ENCODE measurements at regions not wholly inside any gene's neighbourhood (a gene's known extent, or its start where the extent isn't known, plus 50 kb on each side); places are given as distances from the start of the nearest gene placed in this dataset.
"Not testable (repeated sequence)": the region's sequence is repeated elsewhere in the genome, so short reads cannot be mapped to it uniquely, and the experiment has no call there.

DNA sequence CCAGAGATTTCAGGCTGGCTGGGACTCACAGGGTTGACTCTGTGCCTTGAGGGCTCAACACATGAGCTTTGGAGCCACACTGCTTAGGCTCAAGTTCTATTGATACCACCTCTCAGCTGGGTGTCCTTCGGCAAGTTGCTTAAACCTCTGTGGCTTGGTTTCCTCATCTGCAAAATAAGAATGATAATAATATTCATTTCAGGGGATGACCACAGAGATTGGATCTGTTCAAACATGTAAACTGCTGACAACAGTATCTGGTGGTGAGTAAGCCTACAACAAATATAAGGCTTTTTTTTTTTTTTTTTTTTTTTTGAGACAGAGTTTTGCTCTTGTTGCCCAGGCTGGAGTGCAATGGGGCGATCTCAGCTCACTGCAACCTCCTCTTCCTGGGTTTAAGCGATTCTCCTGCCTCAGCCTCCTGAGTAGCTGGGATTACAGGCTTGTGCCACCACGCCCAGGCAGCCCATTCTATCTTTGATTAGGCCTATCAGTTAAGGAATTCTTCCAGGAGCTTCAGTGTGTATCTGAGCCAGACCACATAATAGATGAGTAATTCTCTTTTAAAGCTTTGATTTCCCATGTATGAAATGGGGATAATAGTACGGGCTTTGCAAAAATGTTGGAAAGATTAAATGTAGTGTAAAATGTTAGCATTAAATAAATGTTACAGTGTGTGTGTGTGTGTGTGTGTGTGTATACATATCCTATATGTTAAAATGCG, 437.6 kb downstream of the PRDM2 start:
- DNase-seq (ENCODE audit: low spot score), result no peak

DNA sequence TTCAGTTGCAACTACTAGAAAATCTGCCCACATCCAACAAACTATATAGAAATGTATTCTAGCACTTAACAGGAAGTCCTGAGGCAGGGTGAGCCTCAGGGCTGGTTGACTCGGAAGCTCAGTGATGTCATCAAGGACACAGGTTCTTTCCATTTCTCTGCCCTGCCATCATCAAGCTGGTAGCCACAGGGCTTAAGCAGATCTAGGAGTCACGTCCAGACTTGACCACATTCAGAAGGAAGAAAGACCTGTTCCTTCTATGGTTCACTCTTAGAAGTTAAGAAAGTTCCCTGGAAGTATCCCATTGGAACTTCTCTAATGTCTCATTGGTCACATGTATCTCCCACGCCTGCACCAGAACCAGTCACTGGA, 438.1 kb downstream of the PRDM2 start:
- DNase-seq (ENCODE audit: low spot score), result no peak

DNA sequence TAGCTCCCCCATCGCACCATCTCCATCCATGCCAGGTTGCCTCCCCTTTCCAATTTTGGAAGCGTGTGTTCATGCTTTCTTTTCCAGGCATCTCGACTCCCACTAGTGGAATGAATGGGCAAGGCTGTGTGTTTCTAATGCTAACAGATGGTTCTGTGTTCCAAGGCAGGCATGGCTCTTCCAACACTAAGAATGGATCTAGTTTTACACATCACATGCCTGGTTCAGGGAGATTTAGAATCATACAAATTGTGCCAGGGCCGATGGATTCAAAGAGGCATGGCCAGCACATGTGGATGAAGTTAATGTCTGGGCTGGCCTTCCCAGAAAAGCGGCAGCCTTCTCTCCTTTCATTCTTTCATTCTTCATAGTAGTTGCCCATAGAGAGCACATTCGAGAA, 438.7 kb downstream of the PRDM2 start:
- DNase-seq (ENCODE audit: low spot score), result peak; percentile 68

DNA sequence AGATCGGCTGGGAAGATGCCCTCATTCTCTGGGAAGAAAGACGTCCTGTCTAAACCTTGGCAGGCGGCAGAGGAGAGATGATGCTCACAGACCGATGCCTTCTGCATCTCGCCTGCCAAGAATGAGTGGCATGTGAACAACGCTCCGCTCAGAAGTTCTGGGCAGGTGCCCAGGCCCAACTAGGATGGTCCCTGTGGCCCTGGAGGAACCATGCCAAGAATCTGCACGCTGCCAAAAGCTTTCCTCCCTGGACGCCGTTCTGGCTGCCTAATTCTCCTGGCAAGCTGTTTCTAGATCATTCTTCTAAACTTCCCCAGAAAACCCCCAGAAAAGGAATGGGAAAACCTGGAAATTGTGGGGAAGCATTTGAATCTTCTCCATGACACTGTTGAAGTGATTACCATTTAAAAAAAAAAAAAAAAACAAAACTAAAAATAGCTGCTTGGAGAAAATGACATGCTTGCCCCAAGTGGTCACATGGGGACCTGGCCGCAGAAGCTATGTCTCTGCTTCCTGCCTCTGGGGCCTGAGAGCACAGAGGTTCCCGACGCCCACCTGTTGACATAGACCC, 440.9 kb downstream of the PRDM2 start:
- peak; percentile 96 for DNase-seq (ENCODE audit: low spot score)

GRCh38 chr1:14141656-14142055, 441.7 kb downstream of the PRDM2 start:
- peak; percentile 16 for DNase-seq (ENCODE audit: low spot score)

- DNase-seq (ENCODE audit: low spot score), result peak; percentile 69
Measured at GRCh38 chr1:14142397-14143100, 442.6 kb downstream of the PRDM2 start.

DNA sequence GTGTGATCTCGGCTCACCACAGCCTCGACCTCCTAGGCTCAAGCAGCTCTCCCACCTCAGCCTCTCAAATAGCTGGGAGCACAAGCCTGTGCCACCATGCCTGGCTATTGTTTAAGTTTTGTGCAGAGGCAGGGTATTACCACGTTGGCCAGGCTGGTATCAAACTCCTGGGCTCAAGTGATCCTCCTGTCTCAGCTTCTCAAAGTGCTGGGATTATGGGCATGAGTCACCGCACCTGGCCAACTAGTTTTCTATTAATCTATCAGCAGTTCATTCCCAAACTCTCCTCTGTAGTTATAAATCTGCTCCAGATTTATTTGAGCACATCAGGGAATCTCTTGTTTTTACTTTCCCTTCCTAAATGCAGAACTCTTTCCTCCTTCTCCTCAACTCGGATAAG, 443.8 kb downstream of the PRDM2 start:
- DNase-seq (ENCODE audit: low spot score), result no peak

GRCh38 chr1:14148526-14148925, 448.5 kb downstream of the PRDM2 start:
- no peak for DNase-seq (ENCODE audit: low spot score)

DNA sequence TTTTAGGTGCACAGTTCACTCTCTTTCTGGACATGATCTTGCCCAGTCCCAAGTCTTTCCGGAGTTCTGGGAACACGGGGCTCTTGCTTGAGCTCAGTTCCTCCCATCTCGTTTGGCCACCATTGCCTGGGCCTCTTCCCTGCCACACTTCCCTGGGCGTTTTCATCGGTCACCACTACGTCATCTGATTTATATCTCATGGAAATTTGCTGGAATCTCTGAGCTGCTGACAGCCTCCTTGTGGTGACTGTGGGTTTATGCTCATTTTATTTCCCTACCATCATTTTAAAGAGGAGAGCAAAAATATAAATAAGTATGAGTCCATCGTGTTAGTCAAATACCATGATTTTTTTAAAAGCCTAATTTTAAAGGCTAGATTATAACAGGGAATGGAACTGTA, 449.1 kb upstream of the KAZN start:
- DNase-seq (ENCODE audit: low spot score), result no peak

DNA sequence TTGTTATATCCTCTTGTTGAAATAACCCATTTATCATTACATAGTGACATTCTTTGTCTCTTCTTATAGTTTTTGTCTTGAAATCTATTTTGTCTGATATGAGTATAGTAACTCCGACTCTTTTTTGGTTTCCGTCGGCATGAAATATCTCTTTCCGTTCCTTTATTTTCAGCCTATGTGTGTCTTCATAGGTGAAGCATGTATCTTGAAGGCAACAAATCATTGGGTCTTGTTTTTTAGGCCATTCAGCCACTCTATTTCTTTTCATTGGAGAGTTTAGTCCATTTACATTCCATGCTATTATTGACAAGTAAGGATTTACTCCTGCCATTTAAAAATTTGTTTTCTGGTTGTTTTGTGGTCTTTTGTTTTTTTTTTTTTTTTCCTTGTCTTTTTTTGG, 441.9 kb upstream of the KAZN start:
- no peak for DNase-seq (ENCODE audit: low spot score)

DNA sequence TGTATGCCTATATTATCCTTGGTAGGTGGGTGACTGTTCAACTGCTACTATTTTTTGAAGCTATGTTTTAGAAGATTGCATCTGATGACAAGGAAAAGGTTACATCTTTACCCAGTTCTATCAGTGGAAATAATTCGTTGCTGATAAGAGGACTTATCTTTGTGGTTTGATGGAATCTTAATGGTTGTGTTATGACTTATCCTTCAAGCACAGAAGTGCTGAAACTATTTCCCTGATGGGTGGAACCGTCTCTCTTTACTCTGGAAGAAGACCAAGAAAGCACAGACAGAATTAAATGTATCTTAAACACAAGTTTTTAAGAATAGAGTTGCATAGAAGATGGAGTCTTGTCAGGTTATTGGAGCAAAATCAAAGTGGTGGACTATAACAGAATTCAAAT, 437.7 kb upstream of the KAZN start:
- DNase-seq (ENCODE audit: low spot score), result no peak

DNA sequence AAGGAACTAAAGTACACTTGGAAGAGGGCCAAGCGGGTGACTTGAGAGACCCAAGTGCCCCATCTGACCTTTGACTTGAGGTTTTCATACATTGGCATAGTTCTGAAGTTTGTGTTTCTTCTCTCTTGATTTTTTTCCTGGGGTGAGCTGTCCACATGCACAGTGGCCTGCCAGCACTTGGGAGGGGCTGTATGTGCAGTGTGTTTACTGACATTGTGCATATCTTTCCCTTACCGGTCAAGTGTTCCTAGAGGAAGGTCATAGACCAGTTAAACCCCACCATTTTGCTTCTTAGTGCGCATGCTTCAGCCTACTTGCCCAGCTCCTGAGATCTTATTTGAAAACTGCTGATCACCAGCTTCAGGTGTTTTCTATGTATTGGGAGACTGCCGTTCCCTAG, 435.2 kb upstream of the KAZN start:
- no peak for DNase-seq (ENCODE audit: low spot score)

GRCh38 chr1:14165371-14165801, 433.1 kb upstream of the KAZN start:
- DNase-seq (ENCODE audit: low spot score), result no peak

DNA sequence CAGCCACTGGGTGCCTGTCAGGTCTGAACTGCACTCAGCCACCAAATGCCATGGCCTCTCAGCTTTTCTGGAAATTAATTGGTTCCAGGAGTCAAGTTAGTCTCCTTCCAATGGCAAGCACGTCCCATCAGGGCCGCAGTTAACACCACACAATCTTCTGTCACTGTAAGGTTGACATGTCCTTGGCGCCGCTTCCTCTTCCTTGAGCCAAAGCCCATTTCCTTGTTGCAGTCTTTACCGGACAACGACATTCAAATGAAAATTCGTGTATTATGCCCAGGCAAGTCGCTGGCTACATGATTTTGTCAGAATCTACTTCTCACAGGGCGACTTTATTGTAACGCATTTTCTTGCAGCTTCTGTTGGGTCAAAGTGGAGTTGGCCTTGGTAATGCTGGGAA, 430.6 kb upstream of the KAZN start:
- DNase-seq (ENCODE audit: low spot score), result no peak

DNA sequence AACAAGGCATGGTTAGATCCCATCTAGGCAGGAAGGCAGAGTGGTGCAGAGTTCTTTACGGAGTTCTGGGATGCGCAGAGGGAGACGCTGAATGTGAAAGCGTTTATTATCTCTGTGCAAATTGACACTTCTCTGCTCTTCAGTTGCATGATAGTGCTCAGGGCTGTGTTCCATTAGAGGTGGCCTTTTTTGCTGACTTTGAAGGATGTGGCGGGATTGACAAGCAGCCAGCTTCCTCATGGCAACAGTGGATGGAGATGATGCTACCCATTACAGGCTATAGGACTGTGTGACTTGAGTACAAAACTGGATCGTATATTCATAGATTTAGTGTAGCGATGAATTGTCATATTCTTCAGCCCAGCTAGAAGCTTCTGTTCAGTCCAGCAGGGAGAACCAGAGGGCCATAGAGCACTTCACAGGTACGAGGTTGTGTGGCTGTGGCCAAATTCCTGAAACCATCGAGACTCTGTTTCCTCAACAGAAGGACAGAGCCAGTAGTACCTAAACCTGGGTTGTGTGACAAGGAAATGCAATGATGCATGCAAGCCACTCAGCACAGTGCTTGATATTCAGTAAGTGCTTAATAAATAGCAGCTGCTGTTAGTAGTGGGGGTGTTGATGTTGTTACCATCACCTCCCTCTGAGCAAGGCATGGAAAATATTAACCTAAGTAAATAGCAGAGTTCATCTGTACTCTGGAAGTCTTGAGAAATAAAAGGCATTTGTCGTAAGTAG, 430.0 kb upstream of the KAZN start:
- no peak for DNase-seq (ENCODE audit: low spot score)

DNA sequence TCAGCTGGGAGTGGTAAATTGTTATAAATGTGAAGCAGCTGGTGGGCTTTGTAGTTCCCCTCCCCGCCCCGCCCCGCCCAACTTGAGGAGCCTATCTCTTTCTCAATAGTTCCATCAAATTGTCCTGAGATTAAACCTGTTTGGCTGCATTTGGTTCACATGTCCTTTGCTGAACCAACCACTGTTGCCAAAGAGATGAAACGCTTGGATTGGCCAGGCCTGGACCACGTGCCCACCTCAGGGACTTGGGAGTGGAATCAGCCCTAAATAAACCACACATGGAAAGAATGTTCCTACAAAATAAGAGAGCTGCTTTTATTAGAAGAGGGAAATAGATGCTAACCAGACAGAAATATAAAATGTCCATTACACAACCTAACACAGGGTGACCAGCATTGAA, 424.9 kb upstream of the KAZN start:
- no peak for DNase-seq (ENCODE audit: low spot score)

GRCh38 chr1:14177866-14178265, 420.6 kb upstream of the KAZN start:
- not testable (repeated sequence) for DNase-seq (ENCODE audit: low spot score)

- DNase-seq (ENCODE audit: low spot score), result no peak
Measured at GRCh38 chr1:14180738-14181137, 417.7 kb upstream of the KAZN start.

GRCh38 chr1:14181191-14181795, 417.2 kb upstream of the KAZN start:
- no peak for DNase-seq (ENCODE audit: low spot score)

DNA sequence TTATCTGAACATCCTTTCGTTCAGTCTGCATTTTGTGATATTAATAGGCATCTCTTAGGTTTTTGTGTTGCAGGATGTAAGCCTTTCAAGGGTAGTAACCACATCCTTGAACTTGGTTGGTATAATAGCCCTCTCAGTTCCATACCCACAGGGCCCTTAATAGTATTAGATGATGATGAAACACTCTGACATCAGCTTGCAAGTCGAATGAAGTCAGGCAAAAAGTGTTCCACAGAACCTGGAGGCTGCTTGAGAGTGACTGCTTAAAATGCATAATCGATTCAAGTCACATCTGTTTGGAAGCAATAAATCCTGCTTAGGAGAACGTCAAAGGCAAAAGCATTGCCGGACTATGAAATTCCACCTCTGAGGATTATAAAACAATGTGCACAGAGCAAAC, 415.6 kb upstream of the KAZN start:
- no peak for DNase-seq (ENCODE audit: low spot score)

DNA sequence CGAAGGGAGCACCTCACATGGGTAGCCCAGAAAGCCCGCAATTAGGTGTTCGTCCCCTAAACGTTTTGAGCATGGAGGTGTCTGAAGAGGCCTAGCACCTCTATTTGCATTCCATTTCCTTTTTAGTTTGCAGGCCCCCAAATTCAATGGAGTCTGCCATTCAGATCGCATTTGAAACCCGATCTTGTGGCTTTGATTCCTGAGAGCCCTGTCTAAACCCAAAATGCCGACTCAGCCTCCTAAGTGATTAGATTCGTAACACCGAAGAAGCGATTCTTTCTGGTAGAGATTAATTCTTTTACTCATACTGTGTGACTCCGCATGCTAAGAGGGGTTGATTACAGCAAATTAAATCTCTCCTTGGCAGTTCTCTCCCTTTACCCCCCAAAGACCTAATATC, 415.2 kb upstream of the KAZN start:
- no peak for DNase-seq (ENCODE audit: low spot score)

GRCh38 chr1:14184454-14184853, 414.0 kb upstream of the KAZN start:
- DNase-seq (ENCODE audit: low spot score), result peak; percentile 75

Data from cerebellar cortex (tissue), 1 donor.